SKM-1 (cell line): ENCODE measurements at regions not wholly inside any gene's neighbourhood (a gene's known extent, or its start where the extent isn't known, plus 50 kb on each side); places are given as distances from the start of the nearest gene placed in this dataset.

Source experiments
- DNase-seq: peaks from one replicate; lab custom pipeline; 2025; ENCODE audit not compliant: unreplicated experiment; lab: John Stamatoyannopoulos, UW

DNA sequence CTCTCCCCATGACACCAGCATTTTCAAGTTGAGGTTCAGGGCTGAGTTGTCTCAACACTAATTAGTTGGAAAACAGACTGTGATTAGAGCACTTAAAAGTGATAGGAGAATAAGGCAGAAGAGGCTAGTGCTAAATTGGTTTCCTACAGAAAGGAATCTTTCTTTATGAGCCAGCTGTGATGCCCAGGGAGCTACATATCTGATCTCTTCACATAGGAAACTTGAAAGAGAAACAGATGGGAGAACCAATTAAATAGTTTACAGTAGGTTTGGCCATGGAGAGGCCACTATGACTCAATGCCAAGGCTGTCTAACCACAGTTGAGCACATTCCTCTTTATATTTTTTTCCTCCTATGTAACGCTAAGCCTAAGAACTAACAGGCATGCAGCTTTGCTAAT is 418.3 kb upstream of the CYRIA start:
- DNase-seq: no peak

DNA sequence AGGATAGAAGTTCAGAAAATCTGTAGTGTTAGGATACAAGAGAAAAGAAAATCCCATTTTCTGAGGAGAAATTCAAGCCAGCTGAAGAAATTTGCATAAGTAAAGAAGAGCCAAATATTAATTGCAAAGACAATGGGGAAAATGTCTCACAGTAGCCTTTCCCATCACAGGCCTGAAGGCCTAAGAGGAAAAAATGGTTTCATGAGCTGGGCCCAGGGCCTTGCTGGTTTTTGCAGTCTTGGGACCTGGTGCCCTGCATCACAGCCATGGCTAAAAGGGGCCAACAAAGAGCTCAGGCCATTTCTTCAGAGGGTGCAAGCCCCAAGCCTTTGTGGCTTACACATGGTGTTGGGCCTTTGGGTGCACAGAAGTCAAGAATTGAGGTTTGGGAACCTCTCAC is 413.6 kb upstream of the CYRIA start:
- no peak for DNase-seq

DNA sequence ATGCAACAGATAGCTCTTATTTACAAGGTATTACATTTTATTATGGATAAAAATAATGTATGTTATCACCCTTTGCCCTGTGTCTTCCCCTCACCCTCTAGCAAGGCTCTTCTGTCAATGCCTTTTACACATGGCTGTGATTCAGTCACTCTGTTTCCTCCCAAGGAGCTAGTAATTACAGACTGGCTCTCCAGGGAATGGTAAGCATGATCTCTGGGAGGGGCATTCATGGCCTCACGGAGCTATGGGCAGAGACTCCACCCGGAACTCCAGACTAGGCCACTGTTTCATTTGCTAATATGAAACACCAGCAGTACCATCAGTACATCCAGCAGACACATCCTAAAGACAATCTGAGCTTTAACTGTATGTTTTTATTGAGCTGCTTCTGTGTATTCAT is 410.9 kb upstream of the CYRIA start:
- DNase-seq: no peak

DNA sequence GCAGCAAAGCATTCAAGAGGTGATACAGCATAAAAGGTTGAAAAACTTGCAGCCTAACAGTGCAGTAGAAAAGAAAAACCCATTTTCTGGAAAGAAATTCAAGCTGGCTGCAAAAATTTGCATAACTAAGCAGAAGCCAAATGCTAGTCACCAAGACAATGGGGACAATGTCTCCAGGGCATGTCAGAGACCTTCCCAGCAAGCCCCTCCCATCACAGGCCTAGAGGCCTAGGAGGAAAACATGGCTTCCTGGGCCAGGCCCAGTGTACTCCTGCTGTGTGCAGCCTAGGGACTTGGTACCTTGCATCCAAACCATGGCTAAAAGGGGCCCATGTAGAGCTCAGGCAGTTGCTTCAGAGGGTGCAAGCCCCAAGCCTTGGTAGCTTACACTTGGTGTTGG is 405.1 kb upstream of the CYRIA start:
- DNase-seq: no peak

DNA sequence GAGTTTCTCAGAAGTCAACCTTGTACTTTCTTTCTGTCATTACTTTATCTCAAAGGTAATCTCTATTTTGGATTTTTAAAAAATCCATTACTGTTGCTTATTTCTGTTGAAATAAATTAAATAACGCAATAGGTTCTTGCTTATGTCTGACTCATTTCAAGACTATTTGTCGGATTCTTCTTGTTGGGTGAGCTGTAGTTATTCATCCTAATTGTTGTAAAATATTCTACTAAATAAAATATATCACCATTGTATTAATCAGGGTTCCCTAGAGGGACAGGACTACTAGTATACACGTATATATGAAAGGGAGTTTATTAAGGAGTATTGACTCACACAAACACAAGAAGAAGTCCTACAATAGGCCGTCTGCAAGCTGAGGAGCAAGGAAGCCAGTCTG is 403.9 kb upstream of the CYRIA start:
- no peak for DNase-seq

- no peak for DNase-seq
These were observed 402.4 kb upstream of the CYRIA start for GRCh38 chr2:17068021-17068420.

DNA sequence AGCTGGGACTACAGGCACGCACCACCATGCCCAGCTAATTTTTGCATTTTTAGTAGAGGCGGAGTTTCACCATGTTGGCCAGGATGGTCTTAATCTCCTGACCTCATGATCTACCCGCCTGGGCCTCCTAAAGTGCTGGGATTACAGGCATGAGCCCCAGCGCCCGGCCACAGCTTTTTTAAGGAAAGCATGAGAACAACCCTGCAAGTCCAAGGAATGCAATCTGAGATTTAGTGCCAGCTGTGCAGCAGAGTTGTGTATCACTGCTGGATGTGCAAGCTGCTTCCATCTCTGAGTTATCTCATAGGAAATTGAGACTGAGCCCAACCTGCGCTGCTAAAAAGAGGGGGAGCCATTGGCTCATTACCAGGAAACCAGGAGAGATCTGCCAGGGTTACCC is 399.9 kb upstream of the CYRIA start:
- DNase-seq: no peak

GRCh38 chr2:17061028-17061427 is 395.4 kb upstream of the CYRIA start:
- DNase-seq: no peak

GRCh38 chr2:17059458-17059857 is 393.8 kb upstream of the CYRIA start:
- no peak for DNase-seq

DNA sequence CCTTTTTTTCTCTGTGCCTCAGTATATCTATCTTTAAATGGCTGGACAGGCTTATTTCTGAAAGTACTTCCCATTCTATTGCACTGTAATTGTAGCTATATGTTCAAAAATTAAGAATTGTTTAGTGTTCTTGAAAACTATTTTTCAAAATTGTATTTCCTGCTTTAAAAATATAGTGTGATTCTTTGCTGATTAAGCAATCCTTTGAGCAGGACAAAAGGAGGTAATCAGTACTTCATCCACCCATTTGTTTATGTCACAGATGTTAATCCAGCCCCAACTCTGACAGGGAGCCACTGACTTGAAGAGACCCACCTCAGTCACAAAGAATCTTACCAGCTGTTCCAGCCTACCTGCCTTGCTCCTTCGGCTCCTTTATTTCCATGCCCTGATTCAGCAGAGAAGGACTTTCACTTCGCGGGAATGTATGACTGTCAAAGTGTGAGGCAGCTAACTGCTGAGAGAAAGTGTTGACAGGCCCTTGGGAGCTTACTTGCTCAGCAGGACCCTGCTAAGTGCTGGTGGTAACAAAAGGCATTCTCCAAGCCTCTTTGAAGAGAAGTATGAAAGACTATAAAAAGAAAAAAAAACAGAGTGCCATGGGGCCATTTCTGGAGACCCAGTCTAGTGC is 393.3 kb upstream of the CYRIA start:
- DNase-seq: no peak

DNA sequence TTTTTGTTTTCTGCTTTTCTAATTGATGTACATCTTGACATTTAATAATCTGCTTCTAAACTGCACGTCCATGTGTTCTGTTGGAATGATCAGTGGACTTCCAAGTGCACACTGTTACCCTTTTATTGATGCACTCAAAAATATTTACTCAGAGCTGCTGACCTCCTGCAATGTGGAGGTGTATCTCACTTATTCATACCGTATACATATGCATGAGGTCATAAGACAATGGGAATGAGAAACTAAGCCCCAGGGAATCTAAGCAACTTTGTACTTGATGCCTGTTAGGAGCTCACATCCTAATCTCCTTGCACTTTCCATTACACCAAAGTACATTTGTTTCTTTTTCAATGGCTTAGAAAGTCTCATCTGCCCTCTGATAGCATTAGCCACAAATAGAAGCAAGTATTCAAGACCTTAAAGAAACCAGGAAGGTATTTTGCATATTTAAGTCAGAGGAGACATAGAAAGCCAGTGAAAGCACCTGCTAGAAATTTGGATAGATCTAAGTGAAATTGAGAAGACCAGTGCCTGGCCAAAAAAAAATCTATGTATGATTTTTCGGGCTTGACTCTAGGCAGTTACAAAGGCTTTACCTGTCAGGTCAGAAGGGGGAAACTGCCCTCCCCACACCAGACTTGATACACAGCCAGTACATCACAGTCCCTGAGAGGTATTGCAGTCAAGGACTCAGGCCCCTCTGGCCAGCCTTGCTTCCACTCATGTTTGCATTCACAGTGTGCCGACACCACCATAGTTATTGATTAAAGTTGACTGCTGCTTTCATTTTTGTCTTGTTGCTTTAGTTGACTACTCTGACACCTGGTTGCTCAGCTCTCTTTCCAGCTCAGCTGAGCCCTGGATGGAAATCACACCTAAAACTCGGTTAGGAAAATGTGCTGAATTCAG is 391.7 kb upstream of the CYRIA start:
- DNase-seq: no peak

DNA sequence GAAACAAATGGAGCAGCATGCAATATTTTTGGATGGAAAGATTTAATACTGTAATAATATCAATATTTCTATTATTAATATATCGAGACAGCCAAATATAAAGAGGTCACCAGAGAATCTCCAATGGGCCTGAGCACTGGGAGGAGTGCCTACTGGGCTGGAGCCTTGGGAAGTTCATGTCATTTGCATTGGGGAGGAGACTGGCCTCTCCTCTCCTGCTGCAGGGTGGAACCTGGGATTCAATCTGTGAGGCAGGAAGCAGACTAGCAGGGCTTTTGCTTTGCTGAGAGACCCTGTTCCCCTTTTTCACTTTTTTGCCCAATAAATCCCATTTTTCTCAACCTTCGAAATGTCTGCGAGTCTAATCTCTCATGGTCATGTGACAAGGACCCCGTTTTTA is 390.6 kb upstream of the CYRIA start:
- DNase-seq: no peak

DNA sequence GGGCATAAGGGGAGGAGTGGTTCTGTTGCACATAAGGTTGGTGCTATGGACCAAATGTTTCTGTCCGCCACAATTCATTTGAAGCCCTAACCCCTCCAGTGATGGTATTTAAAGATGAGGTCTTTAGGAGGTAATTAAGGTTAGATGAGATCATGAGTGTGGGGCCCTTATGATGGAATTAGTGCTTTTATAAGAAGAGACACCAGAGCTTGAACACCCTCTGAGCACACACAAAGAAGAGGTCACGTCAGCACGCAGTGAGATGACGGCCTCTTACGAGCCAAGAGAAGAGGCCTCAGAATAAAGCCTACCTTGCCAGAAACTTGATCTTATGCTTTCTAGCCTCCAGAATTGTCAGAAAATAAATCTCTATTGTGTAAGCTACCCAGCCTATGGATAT is 386.4 kb upstream of the CYRIA start:
- no peak for DNase-seq

- DNase-seq: no peak
These were observed 385.9 kb upstream of the CYRIA start for GRCh38 chr2:17051538-17051937.

- no peak for DNase-seq
These were observed 377.5 kb upstream of the CYRIA start for GRCh38 chr2:17043173-17043572.

- no peak for DNase-seq
These were observed 370.7 kb upstream of the CYRIA start for GRCh38 chr2:17036361-17036760.

- DNase-seq: no peak
These were observed 369.4 kb upstream of the CYRIA start for GRCh38 chr2:17035010-17035409.

- DNase-seq: no peak
These were observed 364.4 kb upstream of the CYRIA start for GRCh38 chr2:17030047-17030446.

DNA sequence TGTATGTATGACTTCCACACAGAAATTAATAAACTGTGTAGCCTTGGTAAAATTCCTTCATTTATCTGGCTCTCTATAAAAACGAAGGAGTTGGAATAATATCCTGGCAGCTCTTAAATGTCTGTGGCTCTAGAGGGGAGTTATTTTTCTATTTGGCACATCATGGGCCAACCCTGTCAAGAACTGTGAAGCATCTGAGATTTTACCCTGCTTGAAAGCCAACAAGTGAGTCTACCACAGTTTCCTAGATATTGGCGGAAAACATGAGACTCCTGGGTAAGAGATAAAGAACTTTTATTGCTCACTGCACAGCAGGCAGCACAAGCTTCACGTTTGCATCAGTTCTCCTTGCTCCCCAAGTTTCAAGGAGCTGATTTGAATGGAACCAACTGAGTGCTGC is 346.7 kb upstream of the CYRIA start:
- no peak for DNase-seq

DNA sequence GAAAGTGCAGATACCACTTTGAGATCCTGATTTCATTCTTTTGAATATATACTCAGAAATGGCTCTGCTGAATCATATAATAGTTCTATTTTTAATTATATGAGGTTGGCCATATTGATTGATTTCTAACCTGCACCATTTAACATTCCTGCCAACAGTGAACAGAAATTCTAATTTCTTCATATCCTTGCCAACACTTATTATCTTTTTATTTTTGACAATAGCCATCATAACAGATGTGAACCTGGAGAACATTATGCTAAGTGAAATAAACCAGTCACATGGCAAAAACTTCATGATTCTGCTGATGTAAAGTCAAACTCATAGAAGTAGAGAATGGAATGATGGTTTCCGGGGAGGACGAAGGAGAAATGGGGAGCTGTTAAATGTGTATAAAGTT is 344.5 kb upstream of the CYRIA start:
- no peak for DNase-seq

- no peak for DNase-seq
These were observed 334.5 kb upstream of the CYRIA start for GRCh38 chr2:17000184-17000482.

- DNase-seq: no peak
These were observed 333.9 kb upstream of the CYRIA start for GRCh38 chr2:16999347-17000183.
